ENCODE measurements at regions not wholly inside any gene's neighbourhood (a gene's known extent, or its start where the extent isn't known, plus 50 kb on each side); places are given as distances from the start of the nearest gene placed in this dataset.
"Not testable (repeated sequence)": the region's sequence is repeated elsewhere in the genome, so short reads cannot be mapped to it uniquely, and the experiment has no call there.

DNA sequence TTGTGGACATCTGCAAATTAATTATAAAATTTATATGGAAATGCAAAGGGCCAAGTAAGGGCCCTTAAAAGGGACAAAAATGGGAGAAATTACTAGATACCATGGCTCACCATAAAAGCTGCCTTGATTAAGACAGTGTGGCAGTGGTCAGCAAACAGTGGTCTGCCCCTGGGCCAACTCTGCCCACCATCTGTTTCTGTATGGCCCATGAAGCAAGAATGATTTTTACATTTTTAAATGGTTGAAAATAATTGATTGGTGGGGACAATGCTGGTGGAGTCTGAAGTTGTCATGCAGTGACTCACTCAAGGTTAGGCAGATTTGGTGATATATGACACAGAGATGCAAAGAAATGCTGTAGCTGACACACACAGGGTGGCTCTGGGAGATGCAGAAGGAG, 295.6 kb downstream of the RTP5 start:
- not testable (repeated sequence) for DNase-seq

DNA sequence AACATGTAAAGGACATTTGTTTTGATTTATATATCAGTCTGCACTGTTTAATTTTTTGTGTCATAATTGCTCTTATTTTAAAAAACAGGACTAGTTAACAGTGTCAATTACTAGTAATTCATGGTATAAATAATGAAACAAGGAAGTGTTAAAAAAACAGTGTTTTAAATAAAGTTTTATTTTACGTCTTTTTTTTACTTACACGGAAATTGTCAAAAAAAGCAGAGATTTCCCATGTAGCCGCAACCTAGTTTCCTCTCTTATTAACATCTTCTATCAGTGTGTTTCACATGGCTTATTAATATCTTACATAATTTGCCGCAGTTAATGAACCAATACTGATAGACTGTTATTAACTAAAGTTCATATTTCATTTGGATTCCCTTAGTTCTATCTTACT, 301.8 kb downstream of the RTP5 start:
- not testable (repeated sequence) for DNase-seq

Data from NCI-H2029 treated with DMSO at 0.1 percent for 48 hours (cell line).